PC-3 (cell line): ENCODE measurements at regions not wholly inside any gene's neighbourhood (a gene's known extent, or its start where the extent isn't known, plus 50 kb on each side); places are given as distances from the start of the nearest gene placed in this dataset.

Experiments used
- ATAC-seq: fragments of 200-7000 bp; cut with Tn5 transposase; 2 replicates; pipeline ENCODE4 v1.9.1; 2020; ENCODE audit warnings: mild to moderate bottlenecking, moderate library complexity
- BruUV-seq: library from RNA; stranded (reverse); fragments of 400-500 nt; replicated peaks from 2 replicates; lab custom pipeline; 2021; lab: Mats Ljungman, UMichigan
- CTCF ChIA-PET: fragments of 300-600 bp; sonication (Branson Sonifier 250); formaldehyde crosslinking; loops from one replicate; lab custom pipeline; 2022; ENCODE audit warnings: antibody characterized with exemption; lab: Charles Lee
- POLR2A ChIA-PET: fragments of 300-600 bp; sonication (Branson Sonifier 250); formaldehyde crosslinking; loops from one replicate; lab custom pipeline; 2022; ENCODE audit warnings: antibody characterized with exemption; ENCODE audit not compliant: unreplicated experiment; lab: Charles Lee
- DNase-seq: peaks from one replicate; pipeline ENCODE4 v3.0.0-alpha.2; 2015
- H2AFZ ChIP-seq: fragments of 300-600 bp; sonication (generic); 2 replicates; pipeline ENCODE4 v1.6.0; 2016; ENCODE audit warnings: antibody characterized with exemption, low read length
- H3F3A ChIP-seq: fragments of 300-600 bp; sonication (generic); one replicate; pipeline ENCODE4 v1.6.0; 2017; ENCODE audit warnings: antibody characterized with exemption, low read length, control low read depth, mild to moderate bottlenecking; ENCODE audit not compliant: unreplicated experiment
- H3K27ac ChIP-seq: fragments of 300-600 bp; sonication (generic); 2 replicates; pipeline ENCODE4 v1.5.1; 2016; ENCODE audit warnings: mild to moderate bottlenecking, low read length
- H3K27me3 ChIP-seq: fragments of 300-600 bp; sonication (generic); 2 replicates; pipeline ENCODE4 v1.6.1; 2016; ENCODE audit warnings: low read length, mixed read lengths
- H3K36me3 ChIP-seq: fragments of 300-600 bp; sonication (generic); 2 replicates; pipeline ENCODE4 v1.6.1; 2016; ENCODE audit warnings: low read depth, mixed run types, low read length, mixed read lengths
- H3K4me1 ChIP-seq: fragments of 300-600 bp; sonication (generic); 2 replicates; pipeline ENCODE4 v1.5.1; 2016; ENCODE audit warnings: low read length; ENCODE audit not compliant: insufficient read depth
- H3K4me2 ChIP-seq: fragments of 300-600 bp; sonication (generic); 2 replicates; pipeline ENCODE4 v1.6.0; 2016; ENCODE audit warnings: low read length
- H3K4me3 ChIP-seq: fragments of 300-600 bp; sonication (generic); 2 replicates; pipeline ENCODE4 v1.5.1; 2016; ENCODE audit warnings: mild to moderate bottlenecking, low read length, mixed read lengths
- H3K79me2 ChIP-seq: fragments of 300-600 bp; sonication (generic); 2 replicates; pipeline ENCODE4 v1.6.1; 2017; ENCODE audit warnings: low read length, mixed read lengths
- H3K9ac ChIP-seq: fragments of 300-600 bp; sonication (generic); 2 replicates; pipeline ENCODE4 v1.6.0; 2016; ENCODE audit warnings: mild to moderate bottlenecking, low read length
- H3K9me2 ChIP-seq: fragments of 300-600 bp; sonication (generic); replicated peaks from 2 replicates; pipeline ENCODE4 v1.6.1; 2016; ENCODE audit warnings: mixed run types, low read length, mixed read lengths
- H3K9me3 ChIP-seq: fragments of 300-600 bp; sonication (generic); 2 replicates; pipeline ENCODE4 v1.6.1; 2016; ENCODE audit warnings: low read length, mixed read lengths
- H4K20me1 ChIP-seq: fragments of 300-600 bp; sonication (generic); 2 replicates; pipeline ENCODE4 v1.6.1; 2016; ENCODE audit warnings: low read length, mixed read lengths
- CTCF ChIP-seq: fragments of 300-600 bp; sonication (generic); conservative IDR thresholded peaks from 2 replicates; pipeline ENCODE4 v1.5.1; 2017; ENCODE audit warnings: antibody characterized with exemption, low read depth, mild to moderate bottlenecking, low read length
- EZH2 ChIP-seq: fragments of 300-600 bp; sonication (generic); IDR thresholded peaks from one replicate; pipeline ENCODE4 v1.6.1; 2017; ENCODE audit warnings: antibody characterized with exemption, mild to moderate bottlenecking, low read length; ENCODE audit not compliant: unreplicated experiment
- EZH2phosphoT487 ChIP-seq: fragments of 300-600 bp; sonication (generic); IDR thresholded peaks from 2 replicates; pipeline ENCODE4 v1.6.1; 2018; ENCODE audit warnings: mild to moderate bottlenecking, antibody characterized with exemption, low read length, borderline replicate concordance
- intact Hi-C: fragments of 100-400 bp; cut with micrococcal nuclease; formaldehyde crosslinking; loops from 2 replicates; pipeline ENCODE4 v1.9.0; 2023

DNA sequence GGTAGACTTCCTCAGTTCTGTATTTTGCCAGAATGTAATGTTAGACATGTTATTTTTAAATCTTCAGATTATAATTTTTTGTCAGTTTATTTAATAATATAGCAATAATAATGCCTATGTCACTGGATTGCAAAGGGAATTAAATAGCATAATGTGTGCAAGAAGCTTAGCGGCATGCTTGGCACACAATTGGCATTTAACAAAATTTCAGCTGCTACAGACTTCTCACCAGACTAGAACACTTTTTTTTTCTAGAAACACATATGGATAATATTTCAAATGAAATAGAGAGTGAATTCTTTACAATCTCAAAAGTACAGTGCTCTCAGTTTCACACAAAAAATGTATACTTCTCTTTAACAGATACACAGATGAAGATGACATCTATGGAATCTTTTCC, 757.4 kb downstream of the CDH11 start:
- Histone ChIP-seq H2AFZ (no peak overlapping the region), H3K27me3 (no peaks in the 10 kb centered on the region), H3K9me3 (no peaks in the 10 kb centered on the region), H3K79me2 (no peaks in the 10 kb centered on the region), H3K4me2 (peak overlapping the region; percentile 66), H3K9me2 (no peaks in the 10 kb centered on the region), H3K36me3 (no peaks in the 10 kb centered on the region), H3K4me3 (no peak overlapping the region), H3K27ac (peak overlapping the region; percentile 63), H3K9ac (no peak overlapping the region), H4K20me1 (no peaks in the 10 kb centered on the region), H3K4me1 (peaks cover 48% of the 10 kb centered on the region), H3F3A (no peaks in the 10 kb centered on the region)
- DNase-seq (no peak), ATAC-seq (no peak)
- TF ChIP-seq CTCF = no peak
- no peak for TF ChIP-seq EZH2
- TF ChIP-seq EZH2phosphoT487 = no peak
- CTCF ChIA-PET = no interaction called here
- BruUV-seq = no TSS peak
- intact Hi-C loops = loop anchor here (10.0 kb wide), 1 partner anchor 90 kb away; no protein-coding TSS in a partner anchor
- POLR2A ChIA-PET = no interaction called here

DNA sequence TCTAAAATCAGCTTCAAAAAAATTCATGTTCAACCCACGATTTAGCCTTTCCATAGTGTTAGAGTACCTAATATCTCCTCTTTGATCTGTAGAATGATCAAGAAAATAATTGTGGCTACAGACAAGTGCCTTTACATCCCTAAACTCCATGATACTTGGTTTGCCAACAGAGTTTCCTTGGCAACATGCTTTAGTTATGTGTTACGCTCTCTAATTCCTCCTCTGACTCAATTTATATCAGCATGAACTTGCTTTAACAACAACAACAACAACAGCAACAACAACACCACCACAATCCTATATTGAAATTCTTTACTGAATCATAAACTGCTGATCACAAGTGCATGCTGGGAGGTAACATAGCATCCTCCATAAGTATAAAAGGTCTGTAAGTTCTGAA, 757.8 kb downstream of the CDH11 start:
- Histone ChIP-seq H3K9me2 (no peaks in the 10 kb centered on the region), H2AFZ (no peak overlapping the region), H3K79me2 (no peaks in the 10 kb centered on the region), H3K27me3 (no peaks in the 10 kb centered on the region), H3K27ac (no peak overlapping the region), H3K4me1 (peaks cover 48% of the 10 kb centered on the region), H3K4me2 (no peak overlapping the region), H3K9me3 (no peaks in the 10 kb centered on the region), H4K20me1 (no peaks in the 10 kb centered on the region), H3K9ac (no peak overlapping the region), H3K4me3 (no peak overlapping the region), H3F3A (no peaks in the 10 kb centered on the region), H3K36me3 (no peaks in the 10 kb centered on the region)
- TF ChIP-seq EZH2phosphoT487 = no peak
- no peak for TF ChIP-seq CTCF
- no peak for TF ChIP-seq EZH2
- no TSS peak for BruUV-seq
- ATAC-seq (no peak), DNase-seq (no peak)
- ChIA-PET CTCF (no interaction called here), POLR2A (no interaction called here)
- intact Hi-C loops = loop anchor here (10.0 kb wide), 1 partner anchor 91 kb away; no protein-coding TSS in a partner anchor

DNA sequence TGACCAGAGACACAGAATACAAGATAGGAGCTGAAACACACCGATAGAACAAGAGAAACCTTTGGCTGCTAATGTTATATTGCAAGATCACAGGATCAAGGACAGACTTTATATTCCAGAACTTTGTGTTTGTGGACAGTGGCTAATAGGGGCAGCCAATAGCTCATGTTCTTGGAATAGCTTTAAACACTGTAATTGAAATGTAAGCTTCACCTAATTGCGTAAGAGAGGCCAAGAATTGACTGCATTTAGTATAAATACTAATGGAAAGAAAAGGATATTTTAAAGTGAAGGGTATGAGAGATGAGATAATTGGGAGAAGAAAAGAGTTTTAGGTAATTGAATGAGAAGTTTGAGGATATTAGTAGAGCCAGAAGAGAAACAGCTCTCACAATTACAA, 758.8 kb downstream of the CDH11 start:
- DNase-seq = no peak
- Histone ChIP-seq H3K27ac (no peak overlapping the region), H3K27me3 (no peaks in the 10 kb centered on the region), H3K4me2 (no peak overlapping the region), H3F3A (no peaks in the 10 kb centered on the region), H4K20me1 (no peaks in the 10 kb centered on the region), H3K4me3 (no peak overlapping the region), H2AFZ (no peak overlapping the region), H3K9me2 (no peaks in the 10 kb centered on the region), H3K79me2 (no peaks in the 10 kb centered on the region), H3K9me3 (no peaks in the 10 kb centered on the region), H3K4me1 (peaks cover 48% of the 10 kb centered on the region), H3K36me3 (no peaks in the 10 kb centered on the region), H3K9ac (no peak overlapping the region)
- TF ChIP-seq EZH2 (no peak), CTCF (no peak), EZH2phosphoT487 (no peak)
- ATAC-seq = no peak
- POLR2A ChIA-PET = no interaction called here
- BruUV-seq = no TSS peak
- CTCF ChIA-PET = no interaction called here
- intact Hi-C loops = loop anchor here (10.0 kb wide), 1 partner anchor 92 kb away; no protein-coding TSS in a partner anchor
